BLaER1 treated with 17β-estradiol and CSF1 and Interleukin-3, amounts not matched to agents 10 nM and 100 nM (cell line): ENCODE measurements at regions not wholly inside any gene's neighbourhood (a gene's known extent, or its start where the extent isn't known, plus 50 kb on each side); places are given as distances from the start of the nearest gene placed in this dataset.
"Not testable (repeated sequence)": the region's sequence is repeated elsewhere in the genome, so short reads cannot be mapped to it uniquely, and the experiment has no call there.

Experiments
- H3K27ac ChIP-seq, 11 experiments: shearing (Covaris generic); formaldehyde crosslinking; 2 replicates each; pipeline ENCODE4 v1.8.1; 2022
- H3K27me3 ChIP-seq, 11 experiments: shearing (Covaris generic); formaldehyde crosslinking; 2 replicates each; pipeline ENCODE4 v1.8.1; 2022
- H3K36me3 ChIP-seq, 11 experiments: shearing (Covaris generic); formaldehyde crosslinking; 2 replicates each; pipeline ENCODE4 v1.8.1; 2022
- H3K4me1 ChIP-seq, 10 experiments: shearing (Covaris generic); formaldehyde crosslinking; 2 replicates each; pipeline ENCODE4 v1.8.1; 2022
- H3K4me2 ChIP-seq, 11 experiments: shearing (Covaris generic); formaldehyde crosslinking; 2 replicates each; pipeline ENCODE4 v1.8.1; 2022
- H3K4me3 ChIP-seq, 10 experiments: shearing (Covaris generic); formaldehyde crosslinking; 2 replicates each; pipeline ENCODE4 v1.8.1; 2022
- H3K9ac ChIP-seq, 11 experiments: shearing (Covaris generic); formaldehyde crosslinking; 2 replicates each; pipeline ENCODE4 v1.8.1; 2022
- H3K9me3 ChIP-seq, 11 experiments: shearing (Covaris generic); formaldehyde crosslinking; replicated peaks in 1 of 11; 2 replicates each; pipeline ENCODE4 v1.8.1; 2022
- H4K20me1 ChIP-seq, 11 experiments: shearing (Covaris generic); formaldehyde crosslinking; 2 replicates each; pipeline ENCODE4 v1.8.1; 2022
- Cebpa-rat ChIP-seq, 11 experiments: shearing (Covaris generic); IDR thresholded peaks; 2 replicates each; pipeline ENCODE4 v1.8.1; 2022

DNA sequence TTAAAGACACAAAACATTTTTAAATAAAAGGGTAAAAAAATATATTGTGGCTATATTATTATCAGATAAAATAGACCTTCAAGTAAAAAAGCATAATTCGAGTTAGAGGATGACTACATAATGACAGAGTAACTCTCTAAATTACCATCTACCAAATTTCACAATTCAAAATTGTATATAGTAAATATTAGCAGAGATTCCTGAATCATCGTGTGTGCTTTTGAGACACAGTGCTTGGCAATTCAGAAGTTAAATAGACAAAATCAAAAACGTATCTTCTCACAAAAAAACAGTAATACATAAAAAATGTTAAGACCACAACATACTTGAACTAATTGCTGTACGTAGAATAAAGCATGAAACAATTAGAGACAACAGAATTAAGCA is 110.4 kb downstream of the AHR start:
- peaks cover 0 to 43% (median 0%) of the 10 kb centered on the region in 10 experiments; a peak in 9 of 20 replicates for H3K4me1 ChIP-seq
- no peaks in the 10 kb centered on the region for H3K27me3 ChIP-seq
- 0 out of 22 replicates have a peak overlapping the region, but pooled peaks of 1 of the 11 experiments have one; percentile 34 for H3K27ac ChIP-seq
- H3K9ac ChIP-seq: no peak overlapping the region
- H3K4me3 ChIP-seq: no peak overlapping the region
- H3K36me3 ChIP-seq: no peaks in the 10 kb centered on the region
- TF ChIP-seq Cebpa-rat (IDR thresholded peaks at IDR 0.05): no peak
- H3K9me3 ChIP-seq: no peaks in the 10 kb centered on the region
- peak overlapping the region in 4 of 11 experiments; percentile 36 to 86 (median 84); a peak in 4 of 22 replicates for H3K4me2 ChIP-seq
- H4K20me1 ChIP-seq: no peaks in the 10 kb centered on the region

DNA sequence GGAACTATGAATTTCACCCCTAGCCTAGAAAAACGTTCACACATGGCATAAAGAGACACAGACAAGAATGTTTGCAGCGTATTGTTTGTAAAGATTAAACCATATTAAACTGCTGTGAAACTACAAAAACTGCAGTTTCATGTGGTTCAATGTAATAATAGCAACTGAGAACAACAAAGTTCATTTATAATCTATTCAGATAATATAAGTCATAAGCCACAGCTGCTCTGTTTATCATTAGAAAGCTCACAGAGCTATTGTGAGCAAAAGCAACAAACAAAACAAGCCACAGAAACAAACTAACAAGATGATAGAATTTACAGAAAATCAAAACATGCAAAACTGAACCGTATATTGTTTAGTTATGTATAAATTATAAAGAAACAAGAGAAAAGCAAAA is 113.5 kb downstream of the AHR start:
- no peaks in the 10 kb centered on the region for H4K20me1 ChIP-seq
- H3K9ac ChIP-seq: no peak overlapping the region
- TF ChIP-seq Cebpa-rat (IDR thresholded peaks at IDR 0.05): no peak
- H3K27me3 ChIP-seq: no peaks in the 10 kb centered on the region
- H3K36me3 ChIP-seq: no peaks in the 10 kb centered on the region
- no peak overlapping the region for H3K27ac ChIP-seq
- no peak overlapping the region for H3K4me3 ChIP-seq
- no peak overlapping the region for H3K4me2 ChIP-seq
- peaks cover 0 to 4% (median 0%) of the 10 kb centered on the region in 11 experiments; a peak in 2 of 22 replicates for H3K9me3 ChIP-seq
- H3K4me1 ChIP-seq: peaks cover 0 to 22% (median 0%) of the 10 kb centered on the region in 10 experiments; a peak in 9 of 20 replicates

DNA sequence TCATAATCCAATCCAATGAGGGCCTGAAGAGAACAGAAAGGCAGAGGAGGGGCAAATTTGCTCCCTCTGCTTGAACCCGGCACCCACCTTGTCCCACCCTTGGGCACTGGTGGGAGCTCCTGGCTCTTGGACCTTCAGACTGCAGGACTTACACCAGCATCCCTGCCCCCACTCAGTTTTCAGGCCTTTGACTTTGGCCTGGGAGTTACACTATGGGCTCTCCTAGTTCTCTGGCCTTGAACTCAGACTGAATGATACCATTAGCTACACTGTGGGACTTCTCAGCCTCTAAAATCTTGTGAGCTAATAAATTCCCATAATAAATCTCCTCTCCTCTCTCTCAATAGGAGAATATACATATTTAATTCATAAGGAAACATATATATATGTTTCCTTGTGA is 114.4 kb downstream of the AHR start:
- Histone ChIP-seq H3K9me3 (peaks cover 0 to 4% (median 0%) of the 10 kb centered on the region in 11 experiments; a peak in 2 of 22 replicates), H3K4me1 (peaks cover 0 to 12% (median 0%) of the 10 kb centered on the region in 10 experiments; a peak in 8 of 20 replicates), H3K4me3 (no peak overlapping the region), H3K27me3 (no peaks in the 10 kb centered on the region), H3K4me2 (no peak overlapping the region), H4K20me1 (no peaks in the 10 kb centered on the region), H3K36me3 (no peaks in the 10 kb centered on the region), H3K9ac (no peak overlapping the region), H3K27ac (no peak overlapping the region)
- TF ChIP-seq Cebpa-rat (IDR thresholded peaks at IDR 0.05): no peak

DNA sequence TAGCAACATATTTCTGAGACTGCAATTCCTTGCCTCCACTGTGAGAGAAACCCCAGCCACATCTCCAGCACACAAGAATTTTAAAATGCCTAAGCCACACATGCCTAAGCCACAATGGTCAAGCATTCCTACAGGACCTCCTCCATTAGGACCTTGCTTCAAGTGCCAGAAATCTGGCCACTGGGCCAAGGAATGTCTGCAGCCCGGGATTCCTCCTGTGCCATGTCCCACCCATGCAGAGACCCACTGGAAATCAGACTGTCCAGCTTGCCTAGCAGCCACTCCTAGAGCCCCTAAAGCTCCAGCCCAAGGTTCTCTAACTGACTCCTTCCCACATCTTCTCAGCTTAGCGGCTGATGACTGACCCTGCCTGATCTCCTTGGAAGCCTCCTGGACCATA is 117.5 kb downstream of the AHR start:
- Histone ChIP-seq H3K27me3 (no peaks in the 10 kb centered on the region), H3K36me3 (no peaks in the 10 kb centered on the region), H3K27ac (no peak overlapping the region), H3K9ac (no peak overlapping the region), H3K4me2 (no peak overlapping the region), H3K4me1 (no peaks in the 10 kb centered on the region), H3K4me3 (no peak overlapping the region), H4K20me1 (no peaks in the 10 kb centered on the region), H3K9me3 (peaks cover 0 to 4% (median 0%) of the 10 kb centered on the region in 11 experiments; a peak in 2 of 22 replicates)
- TF ChIP-seq Cebpa-rat (IDR thresholded peaks at IDR 0.05): no peak

DNA sequence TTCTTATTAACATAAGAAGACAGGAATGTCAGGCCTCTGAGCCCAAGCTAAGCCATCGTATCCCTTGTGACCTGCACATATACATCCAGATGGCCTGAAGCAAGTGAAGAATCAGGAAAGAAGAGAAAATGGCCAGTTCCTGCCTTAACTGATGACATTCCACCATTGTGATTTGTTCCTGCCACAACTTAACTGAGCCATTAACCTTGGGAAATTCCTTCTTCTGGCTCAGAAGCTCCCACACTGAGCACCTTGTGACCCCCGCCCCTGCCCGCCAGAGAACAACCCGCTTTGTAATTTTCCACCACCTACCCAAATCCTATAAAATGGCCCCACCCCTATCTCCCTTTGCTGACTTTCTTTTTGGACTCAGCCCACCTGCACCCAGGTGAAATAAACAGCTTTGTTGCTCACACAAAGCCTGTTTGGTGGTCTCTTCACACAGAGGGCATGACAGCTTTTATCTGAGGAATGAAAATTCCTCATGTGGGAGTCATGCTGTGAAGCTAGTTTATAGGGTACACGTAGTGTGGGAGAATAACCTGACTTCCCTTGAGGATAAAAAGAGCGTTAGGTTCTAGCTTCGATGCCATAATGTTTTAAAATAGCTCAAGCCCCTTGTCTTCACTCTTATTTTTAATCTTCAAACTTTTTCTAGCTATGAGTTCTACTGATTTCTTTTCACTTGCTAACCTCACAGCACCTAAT is 122.0 kb downstream of the AHR start:
- H3K36me3 ChIP-seq, H3K9ac ChIP-seq, H3K27me3 ChIP-seq, H3K4me2 ChIP-seq, H4K20me1 ChIP-seq, H3K4me1 ChIP-seq, H3K4me3 ChIP-seq, H3K27ac ChIP-seq, H3K9me3 ChIP-seq: not testable (repeated sequence)

DNA sequence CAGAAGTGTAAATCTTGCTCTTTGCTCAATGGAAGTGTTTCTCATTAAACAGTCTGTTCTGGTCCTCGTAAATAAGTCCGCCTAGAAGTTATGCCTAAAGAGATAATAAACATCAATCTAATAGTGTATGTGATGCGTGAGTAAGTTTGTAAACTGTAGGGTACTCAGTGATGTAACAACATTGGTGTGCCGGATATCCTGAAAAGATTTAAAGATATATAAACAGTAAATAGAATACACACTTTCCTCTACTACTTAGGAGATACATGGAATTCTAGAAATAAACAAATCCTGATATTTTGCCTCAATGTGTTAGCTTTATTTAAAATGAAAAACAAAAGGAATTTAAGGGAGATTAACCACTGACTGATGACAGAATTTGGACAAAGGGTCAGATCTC is 123.5 kb downstream of the AHR start:
- no peak overlapping the region for H3K27ac ChIP-seq
- no peaks in the 10 kb centered on the region for H4K20me1 ChIP-seq
- no peak overlapping the region for H3K4me3 ChIP-seq
- H3K36me3 ChIP-seq: no peaks in the 10 kb centered on the region
- H3K9ac ChIP-seq: no peak overlapping the region
- no peak overlapping the region for H3K4me2 ChIP-seq
- peaks cover under 1 to 13% (median 6%) of the 10 kb centered on the region in 11 experiments; a peak in 15 of 22 replicates for H3K9me3 ChIP-seq
- no peak for TF ChIP-seq Cebpa-rat (IDR thresholded peaks at IDR 0.05)
- no peaks in the 10 kb centered on the region for H3K4me1 ChIP-seq
- no peaks in the 10 kb centered on the region for H3K27me3 ChIP-seq

DNA sequence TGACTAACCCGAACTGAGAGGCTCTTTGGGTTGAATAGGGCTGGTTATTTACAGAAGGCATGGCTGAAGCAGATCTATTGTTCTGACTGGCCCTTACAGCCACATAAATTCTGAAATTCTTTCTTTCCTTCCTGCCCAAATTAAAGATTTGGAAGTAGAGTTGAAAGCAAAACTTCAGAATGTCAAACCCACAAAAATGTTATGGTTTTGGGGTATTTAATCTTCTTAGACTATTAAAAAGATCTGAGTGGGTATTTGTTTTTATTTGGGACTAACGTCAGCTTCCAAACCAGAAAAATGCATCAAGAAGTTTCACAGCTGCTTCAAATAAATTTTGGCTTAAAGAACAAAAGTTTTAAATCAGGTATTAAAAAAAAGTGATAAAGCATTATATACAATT is 124.5 kb downstream of the AHR start:
- no peaks in the 10 kb centered on the region for H3K27me3 ChIP-seq
- peaks cover 0 to 3% (median 0%) of the 10 kb centered on the region in 11 experiments; a peak in 1 of 22 replicates for H3K36me3 ChIP-seq
- H3K4me1 ChIP-seq: no peaks in the 10 kb centered on the region
- no peak overlapping the region for H3K27ac ChIP-seq
- no peak overlapping the region for H3K4me3 ChIP-seq
- H3K4me2 ChIP-seq: no peak overlapping the region
- no peak overlapping the region for H3K9ac ChIP-seq
- H3K9me3 ChIP-seq: peaks cover 7 to 23% (median 15%) of the 10 kb centered on the region in 11 experiments
- no peak for TF ChIP-seq Cebpa-rat (IDR thresholded peaks at IDR 0.05)
- no peaks in the 10 kb centered on the region for H4K20me1 ChIP-seq

DNA sequence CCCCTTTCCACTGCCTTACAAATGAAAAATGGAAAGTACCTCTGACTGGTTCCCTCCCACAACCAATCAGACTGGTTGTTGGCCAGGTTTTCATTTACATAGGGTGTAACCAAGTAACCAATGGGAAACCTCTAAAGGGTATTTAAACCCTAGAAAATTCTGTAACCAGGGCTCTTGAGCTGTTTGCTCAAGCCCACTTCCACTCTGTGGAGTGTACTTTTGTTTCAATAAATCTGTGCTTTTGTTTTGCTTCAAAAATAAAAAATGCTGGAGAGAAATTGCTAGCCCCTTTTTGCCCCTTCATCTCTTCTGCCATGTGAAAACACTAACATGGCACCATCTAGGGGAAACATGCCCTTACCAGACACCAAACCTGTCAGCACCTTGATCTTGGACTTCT is 129.5 kb downstream of the AHR start:
- Histone ChIP-seq H4K20me1 (no peaks in the 10 kb centered on the region), H3K36me3 (peaks cover 0 to 9% (median 0%) of the 10 kb centered on the region in 11 experiments; a peak in 2 of 22 replicates), H3K4me3 (no peak overlapping the region), H3K27ac (no peak overlapping the region), H3K27me3 (no peaks in the 10 kb centered on the region), H3K4me2 (no peak overlapping the region), H3K9me3 (peaks cover 18 to 43% (median 32%) of the 10 kb centered on the region in 11 experiments), H3K9ac (no peak overlapping the region), H3K4me1 (peaks cover 0 to 10% (median 2%) of the 10 kb centered on the region in 10 experiments; a peak in 3 of 20 replicates)
- no peak for TF ChIP-seq Cebpa-rat (IDR thresholded peaks at IDR 0.05)

DNA sequence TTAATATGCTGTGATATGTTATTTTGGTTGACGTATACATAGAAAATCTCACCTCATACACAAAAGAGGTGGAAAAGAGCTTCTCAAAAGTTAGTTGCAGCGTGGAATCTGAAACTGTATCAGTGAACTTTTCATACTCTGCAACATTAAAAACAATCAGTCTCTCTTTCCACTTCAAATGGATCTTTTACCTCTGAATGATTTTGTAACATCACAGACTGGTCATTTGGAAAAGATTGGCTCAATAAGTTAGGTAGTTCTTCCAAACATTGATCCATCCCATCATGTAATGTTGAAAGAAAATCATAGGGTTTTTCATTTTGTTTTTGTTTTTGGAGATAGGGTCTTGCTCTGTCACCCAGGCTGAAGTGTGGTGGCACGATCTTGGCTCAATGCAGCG is 131.1 kb downstream of the AHR start:
- no peak overlapping the region for H3K4me3 ChIP-seq
- peaks cover 18 to 45% (median 37%) of the 10 kb centered on the region in 11 experiments for H3K9me3 ChIP-seq
- TF ChIP-seq Cebpa-rat (IDR thresholded peaks at IDR 0.05): no peak

More for the DNA sequence above, 131.1 kb downstream of the AHR start:
- Histone ChIP-seq H3K36me3 (peaks cover 0 to 9% (median 0%) of the 10 kb centered on the region in 11 experiments; a peak in 2 of 22 replicates), H3K27me3 (no peaks in the 10 kb centered on the region), H3K27ac (no peak overlapping the region), H3K4me2 (0 out of 22 replicates have a peak overlapping the region, but pooled peaks of 1 of the 11 experiments have one; percentile 12), H3K9ac (no peak overlapping the region), H4K20me1 (no peaks in the 10 kb centered on the region), H3K4me1 (peaks cover 0 to 10% (median 2%) of the 10 kb centered on the region in 10 experiments; a peak in 3 of 20 replicates)
